ENCODE measurements at regions not wholly inside any gene's neighbourhood (a gene's known extent, or its start where the extent isn't known, plus 50 kb on each side); places are given as distances from the start of the nearest gene placed in this dataset.

DNA sequence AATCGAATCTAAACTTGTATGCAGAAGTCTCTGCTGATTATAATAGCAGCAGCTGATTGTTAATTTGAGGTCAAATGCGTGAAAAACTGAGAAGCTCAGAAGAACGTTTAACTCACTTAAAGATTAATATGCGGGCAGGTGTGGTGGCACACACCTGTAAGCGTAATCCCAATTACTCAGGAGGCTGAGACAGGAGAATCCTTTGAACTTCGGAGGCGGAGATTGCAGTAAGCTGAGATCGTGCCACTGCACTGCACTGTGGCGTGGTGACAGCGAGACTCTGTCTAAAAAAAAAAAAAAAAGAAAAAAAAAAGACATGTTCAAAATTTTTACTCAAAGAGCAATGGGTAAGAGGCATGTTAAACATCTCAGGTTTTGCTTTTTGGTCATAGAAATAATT is 1370.8 kb downstream of the GRIK2 start:
- no peak for TF ChIP-seq ZNF274 (IDR thresholded peaks at IDR 0.05; ENCODE audit: borderline replicate concordance, low read depth, low read length)
- TF ChIP-seq ELF1 (tag; IDR thresholded peaks at IDR 0.05) = no peak
- no peak for TF ChIP-seq MCM5 (IDR thresholded peaks at IDR 0.05; ENCODE audit: low read depth)
- no peak for TF ChIP-seq KLF10 (CRISPR knock-in tag; IDR thresholded peaks at IDR 0.05)
- no peak for TF ChIP-seq JUN (IDR thresholded peaks at IDR 0.05; ENCODE audit: borderline replicate concordance, low read depth, low read length)
- TF ChIP-seq JUN (CRISPR knock-in tag; IDR thresholded peaks at IDR 0.05; ENCODE audit: borderline replicate concordance) = no peak
- TF ChIP-seq, protein P1, sequence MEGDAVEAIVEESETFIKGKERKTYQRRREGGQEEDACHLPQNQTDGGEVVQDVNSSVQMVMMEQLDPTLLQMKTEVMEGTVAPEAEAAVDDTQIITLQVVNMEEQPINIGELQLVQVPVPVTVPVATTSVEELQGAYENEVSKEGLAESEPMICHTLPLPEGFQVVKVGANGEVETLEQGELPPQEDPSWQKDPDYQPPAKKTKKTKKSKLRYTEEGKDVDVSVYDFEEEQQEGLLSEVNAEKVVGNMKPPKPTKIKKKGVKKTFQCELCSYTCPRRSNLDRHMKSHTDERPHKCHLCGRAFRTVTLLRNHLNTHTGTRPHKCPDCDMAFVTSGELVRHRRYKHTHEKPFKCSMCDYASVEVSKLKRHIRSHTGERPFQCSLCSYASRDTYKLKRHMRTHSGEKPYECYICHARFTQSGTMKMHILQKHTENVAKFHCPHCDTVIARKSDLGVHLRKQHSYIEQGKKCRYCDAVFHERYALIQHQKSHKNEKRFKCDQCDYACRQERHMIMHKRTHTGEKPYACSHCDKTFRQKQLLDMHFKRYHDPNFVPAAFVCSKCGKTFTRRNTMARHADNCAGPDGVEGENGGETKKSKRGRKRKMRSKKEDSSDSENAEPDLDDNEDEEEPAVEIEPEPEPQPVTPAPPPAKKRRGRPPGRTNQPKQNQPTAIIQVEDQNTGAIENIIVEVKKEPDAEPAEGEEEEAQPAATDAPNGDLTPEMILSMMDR (IDR thresholded peaks at IDR 0.05 in 2 of 3, conservative IDR thresholded peaks at IDR 0.05 in 1 of 3; ENCODE audit: insufficient read depth in 2 of 3, low read depth in 1 of 3, low read length in 3 of 3) = no peak
- TF ChIP-seq, protein P2, sequence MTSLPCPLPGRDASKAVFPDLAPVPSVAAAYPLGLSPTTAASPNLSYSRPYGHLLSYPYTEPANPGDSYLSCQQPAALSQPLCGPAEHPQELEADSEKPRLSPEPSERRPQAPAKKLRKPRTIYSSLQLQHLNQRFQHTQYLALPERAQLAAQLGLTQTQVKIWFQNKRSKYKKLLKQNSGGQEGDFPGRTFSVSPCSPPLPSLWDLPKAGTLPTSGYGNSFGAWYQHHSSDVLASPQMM (CRISPR knock-in tag; IDR thresholded peaks at IDR 0.05) = no peak
